ENCODE measurements at regions not wholly inside any gene's neighbourhood (a gene's known extent, or its start where the extent isn't known, plus 50 kb on each side); places are given as distances from the start of the nearest gene placed in this dataset.

- H2BK12ac ChIP-seq (ENCODE audit: insufficient read length, low read depth, low read length): no peak overlapping the region
- H3K4ac ChIP-seq (ENCODE audit: low read depth, low read length): no peak overlapping the region
- no peaks in the 10 kb centered on the region for H3K27me3 ChIP-seq (ENCODE audit: insufficient read depth, low read length)
- no peak overlapping the region for H3K9ac ChIP-seq (ENCODE audit: extremely low read depth, insufficient read length, low read length)
- no peaks in the 10 kb centered on the region for H3K27me3 Mint-ChIP-seq (ENCODE audit: low read depth)
- H3K56ac ChIP-seq (ENCODE audit: insufficient read length, low read depth, low read length): no peak overlapping the region
- no peak for TF ChIP-seq CTCF (conservative IDR thresholded peaks at IDR 0.05)
- H2BK120ac ChIP-seq (ENCODE audit: low read depth, low read length, poor library complexity, severe bottlenecking): no peak overlapping the region
- H4K5ac ChIP-seq (ENCODE audit: insufficient read length, low read depth, low read length): no peak overlapping the region
- H3K4me1 ChIP-seq (ENCODE audit: insufficient read depth, low read length): no peaks in the 10 kb centered on the region
- H3K14ac ChIP-seq (ENCODE audit: insufficient read depth, low read length): no peak overlapping the region; the same call in 1 of the 2 replicates
- H3K23ac ChIP-seq (ENCODE audit: insufficient read length, low read depth, low read length): no peak overlapping the region
- H3K27ac Mint-ChIP-seq: no peak overlapping the region
- WGBS (ENCODE audit: extremely low coverage, insufficient read length, low lambda C conversion rate): no CpG with 5 or more reads among the region's 10 CpGs
- no peak overlapping the region for H3K27ac ChIP-seq (ENCODE audit: insufficient read length, low read depth, low read length)
- H3K4me3 Mint-ChIP-seq: no peak overlapping the region
- H3K18ac ChIP-seq (ENCODE audit: insufficient read length, low read depth, low read length): no peak overlapping the region
- no peaks in the 10 kb centered on the region for H4K20me1 ChIP-seq (ENCODE audit: control insufficient read depth, insufficient read depth, insufficient read length)
- no peak overlapping the region for H2AFZ ChIP-seq (ENCODE audit: low read length)
- no peak overlapping the region for H2AK5ac ChIP-seq (ENCODE audit: insufficient read length, low read length)
- H2BK5ac ChIP-seq (ENCODE audit: insufficient read length, low read length): no peak overlapping the region
- no peak overlapping the region for H4K91ac ChIP-seq (ENCODE audit: insufficient read length, low read depth, low read length)
- H3K4me1 Mint-ChIP-seq: peaks cover 5% of the 10 kb centered on the region in 2 experiments; a peak in 2 of 4 replicates
- H3K79me1 ChIP-seq (ENCODE audit: insufficient read depth, low read depth, low read length, poor library complexity, severe bottlenecking): no peaks in the 10 kb centered on the region
- H2BK15ac ChIP-seq (ENCODE audit: low read depth, low read length): no peak overlapping the region
- H3K9me3 ChIP-seq (ENCODE audit: control insufficient read depth, low read depth, low read length): no peaks in the 10 kb centered on the region
- no peak overlapping the region for H2BK20ac ChIP-seq (ENCODE audit: low read depth, low read length, poor library complexity, severe bottlenecking)
- no peaks in the 10 kb centered on the region for H3K79me2 ChIP-seq (ENCODE audit: insufficient read depth, low read length)
- no peak overlapping the region for H3K4me2 ChIP-seq (ENCODE audit: insufficient read depth, insufficient read length, low read length)
- no peaks in the 10 kb centered on the region for H3K23me2 ChIP-seq (ENCODE audit: insufficient read length, low read depth, low read length, poor library complexity, severe bottlenecking)
- H3K9me3 Mint-ChIP-seq: peaks cover 0 to 6% of the 10 kb centered on the region in 2 experiments; a peak in 1 of 5 replicates
- H4K8ac ChIP-seq (replicated peaks; ENCODE audit: insufficient read length, low read depth, low read length): no peak overlapping the region
- H3K36me3 Mint-ChIP-seq (ENCODE audit: insufficient read depth in 1 of 3, low read depth in 3 of 3): peaks cover 0 to 2% (median 0%) of the 10 kb centered on the region in 3 experiments; a peak in 2 of 7 replicates
- H3T11ph ChIP-seq (ENCODE audit: low read length): no peak overlapping the region
- no peak for DNase-seq
Measured at GRCh38 chr3:164024786-164025185, 1053.5 kb downstream of the SI start.
